Putamen (tissue), 1 donor: ENCODE measurements at regions not wholly inside any gene's neighbourhood (a gene's known extent, or its start where the extent isn't known, plus 50 kb on each side); places are given as distances from the start of the nearest gene placed in this dataset.

Experiments used
- DNase-seq: peaks from one replicate; pipeline ENCODE4 v3.0.0-alpha.2; 2016; ENCODE audit warnings: low spot score

DNA sequence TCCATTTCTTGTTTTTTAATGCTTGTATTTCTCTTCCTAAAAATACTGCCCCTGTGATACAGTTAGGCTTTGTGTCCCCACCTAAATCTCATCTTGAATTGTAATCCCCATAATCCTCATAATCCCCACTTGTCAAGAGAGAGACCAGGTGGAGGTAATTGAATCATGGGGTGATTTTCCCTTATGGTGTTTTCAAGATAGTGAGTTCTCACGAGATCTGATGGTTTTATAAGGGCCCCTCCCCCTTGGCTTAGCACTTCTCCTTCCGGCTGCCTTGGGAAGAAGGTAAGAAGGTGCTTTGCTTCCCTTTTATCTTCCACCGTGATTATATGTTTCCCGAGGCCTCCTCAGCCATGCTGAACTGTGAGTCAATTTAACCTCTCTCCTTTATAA lies 227.4 kb downstream of the MAN2A1 start:
- DNase-seq, result no peak

DNA sequence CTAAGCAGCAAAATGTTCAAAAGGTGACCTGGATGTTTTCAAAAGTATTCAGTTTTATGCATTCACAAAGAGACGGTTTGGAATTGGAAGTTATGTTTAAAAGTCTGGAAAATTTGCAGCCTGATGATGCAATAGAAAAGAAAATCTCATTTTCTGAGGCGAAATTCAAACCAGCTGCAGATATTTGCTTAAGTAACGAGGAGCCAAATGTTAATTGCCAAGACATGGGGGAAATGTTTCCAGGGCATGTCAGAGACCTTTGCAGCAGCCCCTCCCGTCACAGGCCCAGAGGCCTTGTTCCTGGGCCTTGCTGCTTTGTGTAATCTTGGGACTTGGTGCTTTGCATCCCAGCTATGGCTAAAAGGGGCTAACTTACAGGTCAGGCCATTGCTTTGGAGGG lies 228.2 kb downstream of the MAN2A1 start:
- no peak for DNase-seq

DNA sequence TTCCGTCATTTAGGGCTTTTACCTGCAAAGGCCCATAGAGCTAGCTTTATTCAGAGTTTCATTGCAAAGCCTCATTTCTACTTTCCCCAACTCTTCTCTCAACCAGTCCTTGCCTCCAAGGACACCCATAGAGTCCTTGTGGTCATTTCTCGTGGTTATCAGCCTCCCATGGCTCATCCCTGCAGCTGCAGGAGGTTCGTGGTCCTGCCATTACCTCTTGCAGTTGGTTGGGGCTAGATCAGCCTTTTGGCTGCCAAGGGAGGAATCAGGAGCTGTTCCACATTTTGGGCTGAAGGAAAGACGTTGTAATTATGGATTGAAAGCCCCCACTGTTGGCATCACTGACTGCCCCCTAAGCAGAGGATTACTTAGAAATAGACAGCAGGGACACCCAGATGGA lies 231.0 kb downstream of the MAN2A1 start:
- DNase-seq, result no peak

DNA sequence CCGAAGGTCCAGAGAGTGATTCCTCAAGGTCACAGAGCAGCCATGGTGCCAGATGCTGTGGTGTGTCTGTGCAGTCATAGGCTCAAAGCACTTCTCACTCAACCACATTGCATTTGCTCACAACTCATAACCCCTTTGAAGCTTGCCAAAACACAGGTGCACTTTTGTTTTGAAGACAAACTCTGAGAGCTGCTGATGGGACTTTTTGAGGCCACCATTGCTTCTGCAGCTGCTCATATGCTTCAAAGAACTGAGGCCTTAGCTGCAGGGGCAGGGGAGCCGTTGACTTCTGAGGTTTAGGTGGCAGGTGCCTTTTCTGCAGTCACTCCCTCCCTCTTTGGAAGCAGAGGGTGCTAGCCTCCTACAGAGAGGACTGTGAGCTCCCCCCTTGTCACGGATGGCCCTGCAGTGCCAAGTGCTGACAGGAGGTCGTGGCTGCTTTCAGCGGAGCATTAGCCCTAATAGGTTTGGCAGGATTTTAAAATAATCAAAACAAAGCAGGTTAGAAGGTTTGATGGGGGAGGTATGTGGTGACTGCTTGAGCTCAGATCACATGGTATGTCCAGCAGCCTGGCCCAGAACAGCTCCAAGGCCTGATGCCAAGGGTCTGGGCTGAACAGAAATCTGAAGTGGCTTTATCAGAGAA lies 232.1 kb downstream of the MAN2A1 start:
- DNase-seq, result no peak

DNA sequence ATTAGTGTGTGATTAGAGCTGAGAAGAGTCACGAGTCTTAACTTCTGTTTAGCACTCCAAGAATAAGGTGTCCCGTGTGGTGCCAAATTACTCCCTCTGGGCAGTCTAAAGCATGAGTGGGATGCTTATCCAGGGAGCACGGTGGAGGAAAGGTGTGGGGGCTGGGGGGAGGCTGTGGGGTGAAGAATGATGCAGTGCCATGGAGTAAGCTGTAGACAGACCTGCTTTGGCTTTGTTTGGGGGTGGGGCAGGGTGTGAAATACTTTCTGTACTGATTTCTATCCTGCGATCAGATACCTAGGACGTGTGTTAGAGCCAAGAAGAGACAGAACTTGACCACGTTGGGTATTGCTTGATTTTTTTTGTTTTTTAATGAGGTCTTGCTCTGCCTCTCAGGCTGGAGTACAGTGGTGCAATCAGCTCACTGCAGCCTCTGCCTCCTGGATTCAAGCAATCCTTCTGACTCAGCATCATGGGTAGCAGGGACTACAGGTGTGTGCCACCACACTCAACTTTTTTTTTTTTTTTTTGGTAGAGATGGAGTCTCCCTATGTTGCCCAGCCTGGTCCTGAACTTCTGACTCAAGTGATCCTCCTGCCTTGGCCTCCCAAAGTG lies 232.8 kb downstream of the MAN2A1 start:
- DNase-seq, result no peak

DNA sequence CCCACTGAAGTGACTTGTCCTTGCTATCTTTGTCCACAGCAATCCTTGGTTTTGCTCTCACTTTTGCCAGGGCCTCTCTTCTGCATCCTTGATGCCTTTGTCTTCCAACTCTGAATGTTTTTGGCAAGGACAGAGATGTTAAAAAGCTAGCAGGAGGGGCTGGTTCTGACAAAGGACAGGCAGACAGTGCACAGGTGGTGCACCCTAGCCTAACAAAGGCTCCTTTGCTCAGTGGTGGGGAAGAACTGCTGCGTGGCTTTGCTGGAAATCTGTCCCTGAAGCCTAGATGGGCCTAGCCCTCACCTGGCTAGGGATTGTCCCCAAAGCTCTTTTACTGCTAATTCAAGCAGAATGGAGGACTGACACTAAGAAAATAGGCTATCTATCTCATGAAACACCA lies 233.5 kb downstream of the MAN2A1 start:
- no peak for DNase-seq

DNA sequence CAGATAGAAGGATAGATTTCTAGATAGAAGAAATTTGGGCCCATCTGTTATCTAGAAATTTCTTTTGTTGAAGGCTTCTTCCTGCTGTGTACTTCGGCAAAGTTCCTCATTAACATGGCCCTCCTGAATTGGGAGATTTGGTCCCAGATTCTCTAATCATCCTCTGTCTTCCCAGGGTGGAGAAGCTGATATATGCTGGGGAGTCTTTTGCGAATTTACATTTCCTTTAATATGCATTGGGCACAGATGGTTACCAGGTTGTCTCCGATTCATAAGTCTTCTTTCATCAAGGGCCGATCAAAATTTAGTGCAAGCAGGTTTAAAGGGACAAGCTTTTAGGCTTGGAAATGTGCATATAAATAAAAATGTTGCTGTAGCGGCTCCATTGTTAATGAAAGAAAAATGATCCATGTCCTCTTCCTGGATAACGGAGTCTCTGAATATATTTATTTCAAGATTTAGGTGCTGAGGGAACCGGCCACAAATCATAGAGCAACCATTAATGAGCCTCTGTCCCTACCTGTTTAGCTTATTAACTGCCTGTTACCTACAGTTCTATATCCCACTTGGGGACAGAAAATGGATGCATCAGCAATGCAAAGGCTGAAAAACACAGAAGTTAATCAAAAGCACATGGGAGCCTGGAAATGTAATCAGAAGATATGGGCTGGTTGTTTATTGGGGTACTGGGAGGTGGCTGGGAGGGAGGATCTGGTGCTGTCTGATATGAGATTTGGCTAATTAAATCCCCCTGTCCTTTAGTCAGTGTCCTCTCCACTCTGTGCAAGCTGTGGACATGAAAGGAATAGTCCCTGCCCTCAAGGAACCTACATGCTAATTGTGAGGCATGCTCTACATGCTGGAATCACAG lies 234.7 kb downstream of the MAN2A1 start:
- no peak for DNase-seq

DNA sequence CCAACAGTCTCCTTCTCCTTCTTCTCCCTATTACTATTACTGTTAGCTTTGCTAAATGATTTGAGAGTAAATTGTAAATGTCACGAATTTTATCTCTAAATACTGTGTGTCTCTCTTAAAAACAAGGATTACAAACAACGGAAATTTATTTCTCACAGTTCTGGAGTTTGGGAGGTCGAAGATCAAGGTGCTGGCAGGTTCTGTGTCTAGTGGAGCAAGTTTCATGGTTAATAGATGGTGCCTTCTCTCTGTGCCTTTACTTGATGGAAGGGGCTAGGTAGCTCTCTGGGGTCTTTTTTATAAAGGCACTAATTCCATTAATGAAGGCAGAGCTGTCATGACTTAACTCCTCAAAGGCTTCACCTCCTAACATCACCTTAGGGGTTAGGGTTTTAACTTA lies 237.9 kb downstream of the MAN2A1 start:
- no peak for DNase-seq

DNA sequence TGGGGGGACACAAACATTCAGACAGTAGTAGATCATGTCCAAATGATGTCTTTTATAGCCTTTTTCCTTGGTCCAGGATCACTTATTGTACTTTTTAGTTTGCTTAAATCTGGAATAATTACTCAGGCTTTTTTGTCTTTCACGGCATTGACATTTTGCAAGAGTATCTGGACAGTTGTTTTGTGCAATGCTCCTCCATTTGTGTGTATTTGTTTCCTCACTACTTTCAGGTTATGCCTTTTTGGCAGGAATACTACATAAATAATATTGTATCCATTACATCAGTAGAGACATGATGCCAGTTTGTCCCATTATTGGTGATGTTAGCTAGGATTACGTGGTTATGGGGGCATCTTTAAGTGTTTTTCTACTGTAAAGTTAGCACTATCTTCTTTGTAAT lies 238.3 kb downstream of the MAN2A1 start:
- no peak for DNase-seq

DNA sequence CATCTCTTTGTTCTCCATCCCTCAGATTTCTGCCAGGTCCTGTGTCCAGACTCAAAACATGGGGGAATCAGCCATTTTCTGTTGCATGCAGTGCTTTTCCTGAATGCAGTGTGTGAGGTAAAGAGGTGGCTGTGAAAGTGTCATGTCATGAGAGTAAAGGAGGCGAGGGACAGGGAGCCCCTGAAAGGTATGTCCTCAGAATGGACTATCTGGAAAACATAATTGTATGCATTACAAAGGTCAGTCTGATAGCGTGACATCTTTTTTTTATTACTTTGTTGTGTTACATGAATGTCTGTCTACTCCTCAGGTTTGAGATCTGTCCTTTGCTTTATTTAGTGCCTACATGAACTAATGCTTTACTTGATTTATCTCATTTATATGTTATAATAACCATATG lies 239.1 kb downstream of the MAN2A1 start:
- no peak for DNase-seq

DNA sequence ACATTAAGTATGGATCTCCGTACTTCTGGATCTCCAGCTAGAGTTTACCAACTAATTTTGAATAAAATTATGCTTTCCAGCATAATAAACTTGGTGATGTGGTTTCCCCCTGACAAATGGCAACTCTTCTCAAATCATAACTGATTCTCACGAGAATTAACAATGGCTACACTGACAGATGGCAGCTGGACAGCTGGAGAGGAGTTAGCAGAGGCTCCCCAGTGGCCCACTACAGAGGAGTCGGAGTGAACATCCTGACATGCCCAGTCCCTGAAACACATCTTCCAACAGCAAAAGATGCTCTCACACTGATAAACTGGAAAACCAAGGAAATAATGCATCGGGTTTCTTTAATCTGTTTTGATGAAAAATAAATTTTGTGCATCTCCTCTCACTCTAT lies 239.6 kb downstream of the MAN2A1 start:
- no peak for DNase-seq

DNA sequence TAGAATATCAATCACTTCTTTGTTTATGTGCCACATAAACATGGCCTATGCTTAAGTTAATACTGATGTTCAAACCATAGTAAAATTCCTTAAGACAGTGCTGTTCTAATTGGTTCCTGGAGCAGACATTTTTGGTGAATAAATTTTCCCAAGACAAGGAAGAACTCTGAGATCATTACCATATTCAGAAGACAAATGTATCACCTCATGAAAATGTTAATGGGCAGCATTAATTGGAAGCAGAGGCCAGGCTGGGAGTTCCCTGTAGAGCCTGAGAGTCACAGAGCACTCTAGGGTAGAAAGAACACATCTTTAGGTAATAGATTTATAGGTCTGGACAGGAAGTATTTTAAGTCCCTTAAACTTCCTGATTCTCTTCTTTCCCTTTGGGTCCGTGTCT lies 240.2 kb downstream of the MAN2A1 start:
- no peak for DNase-seq

DNA sequence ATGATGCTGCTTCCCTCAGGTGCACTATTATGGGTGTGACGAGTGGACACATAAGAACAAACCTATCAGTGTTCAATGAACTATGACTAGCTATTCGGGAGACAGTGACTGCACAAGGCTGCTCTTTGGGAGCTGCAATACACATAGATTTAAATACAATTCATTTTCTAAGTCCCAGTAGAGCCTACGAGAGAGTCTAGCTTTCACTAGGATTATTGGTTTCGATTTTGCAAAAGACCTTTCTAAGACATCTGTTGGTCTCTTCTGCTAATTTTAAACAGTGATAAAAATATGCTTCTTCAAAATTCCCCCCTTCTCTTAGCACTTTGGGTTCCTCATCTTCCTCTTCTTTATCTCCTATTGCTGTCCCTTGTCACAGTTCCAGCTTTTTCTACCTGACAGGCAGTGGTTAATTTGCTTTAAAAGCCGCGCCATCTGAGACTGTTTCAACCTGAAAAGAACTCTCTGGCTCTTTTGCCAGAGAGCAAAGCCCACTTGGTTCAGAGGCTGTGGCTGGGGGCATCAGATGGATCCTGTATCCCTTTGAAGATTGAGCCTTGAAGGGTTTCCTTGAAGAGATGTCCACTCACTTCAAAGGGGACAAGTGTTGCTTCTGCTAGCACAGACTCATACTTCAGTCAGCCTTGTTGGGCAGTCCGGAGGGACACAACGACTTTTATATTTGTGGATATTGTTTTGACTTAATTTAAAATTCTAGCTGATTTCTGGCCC lies 241.5 kb downstream of the MAN2A1 start:
- DNase-seq, result no peak

DNA sequence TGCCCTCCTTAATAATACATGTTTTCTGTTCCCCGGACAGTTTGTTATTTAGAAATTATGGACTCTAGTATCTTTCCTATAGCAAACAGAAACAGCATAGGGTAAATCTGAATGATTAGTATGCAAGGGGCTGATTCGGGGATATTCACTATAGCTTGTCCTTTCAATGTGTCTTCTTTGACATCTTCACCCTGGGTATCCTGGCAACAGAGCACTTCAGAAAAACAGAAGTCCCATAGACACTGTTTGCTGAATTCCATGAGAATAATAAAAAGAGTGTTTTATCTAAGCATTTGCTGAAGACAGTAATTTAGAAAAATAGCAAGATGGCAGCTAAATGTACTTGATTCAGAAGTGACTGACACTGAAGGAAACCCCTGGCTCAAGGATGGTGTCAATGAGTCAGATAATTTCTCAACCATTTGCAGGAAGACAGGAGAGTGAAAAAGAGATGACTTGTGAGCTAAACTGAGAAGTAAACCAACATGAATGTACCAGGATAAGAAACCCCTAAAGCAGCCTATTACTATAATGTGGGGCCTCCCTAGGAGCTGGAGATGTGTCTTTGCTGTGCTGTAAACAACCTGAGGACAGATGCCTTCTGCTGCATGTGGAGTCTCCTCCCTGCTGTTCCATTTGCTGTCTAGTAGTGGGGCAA lies 246.2 kb downstream of the MAN2A1 start:
- no peak for DNase-seq

DNA sequence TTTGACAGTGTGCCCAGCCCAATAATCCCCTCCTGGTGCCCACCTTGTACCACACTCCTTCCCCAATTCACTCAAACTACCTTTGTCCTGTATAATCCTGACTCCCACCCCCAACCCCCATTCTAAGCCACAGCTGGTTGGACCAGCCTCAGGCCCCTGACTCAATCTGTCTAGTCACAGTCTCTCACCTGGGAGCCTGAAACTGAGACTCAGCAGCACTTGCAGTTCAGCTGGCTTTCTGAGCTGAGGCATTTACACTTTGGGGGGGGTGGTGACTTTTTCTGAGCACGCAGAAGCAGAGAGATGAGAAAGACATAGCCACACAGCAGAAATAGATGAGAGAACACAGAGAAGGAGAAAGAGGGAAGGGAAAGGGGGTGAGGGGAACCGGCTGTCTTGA lies 247.3 kb downstream of the MAN2A1 start:
- no peak for DNase-seq

DNA sequence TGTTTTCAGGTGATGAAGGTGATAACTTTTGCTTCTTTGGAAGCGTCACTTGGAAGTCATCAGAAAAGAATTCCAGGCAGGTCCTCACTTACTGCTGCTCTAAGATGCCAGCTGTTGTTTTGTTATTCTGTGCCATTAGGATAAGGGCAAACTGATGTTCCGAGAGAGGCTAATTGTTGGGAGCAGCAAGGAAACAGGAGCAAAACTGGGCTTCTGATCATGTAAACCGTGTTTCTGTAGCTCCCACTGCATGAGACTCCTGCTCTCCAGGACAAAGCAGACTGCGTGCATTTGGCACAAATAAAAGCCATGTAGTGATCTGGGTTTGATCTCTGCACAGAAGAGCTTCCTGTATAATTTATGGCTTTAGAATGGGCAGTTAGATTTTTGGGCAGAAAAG lies 248.2 kb downstream of the MAN2A1 start:
- no peak for DNase-seq

DNA sequence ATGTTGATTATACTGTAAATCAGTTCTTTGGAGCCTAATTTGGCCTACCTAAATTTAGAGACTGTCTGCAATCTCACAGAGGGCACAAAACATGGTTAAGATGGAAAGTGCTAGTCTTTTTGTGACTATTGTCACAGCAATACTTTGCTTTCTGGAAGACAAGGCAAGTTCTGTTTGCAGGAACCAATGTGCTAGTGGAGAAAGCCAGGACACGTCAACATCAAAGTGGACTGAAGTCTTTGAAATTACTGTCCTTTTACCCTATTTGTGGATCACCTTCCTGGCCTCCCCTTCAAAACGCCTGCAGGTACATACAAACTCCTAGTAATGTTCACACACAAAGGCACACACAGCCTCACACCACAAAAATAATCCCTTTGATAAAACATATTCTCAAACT lies 248.7 kb downstream of the MAN2A1 start:
- no peak for DNase-seq

DNA sequence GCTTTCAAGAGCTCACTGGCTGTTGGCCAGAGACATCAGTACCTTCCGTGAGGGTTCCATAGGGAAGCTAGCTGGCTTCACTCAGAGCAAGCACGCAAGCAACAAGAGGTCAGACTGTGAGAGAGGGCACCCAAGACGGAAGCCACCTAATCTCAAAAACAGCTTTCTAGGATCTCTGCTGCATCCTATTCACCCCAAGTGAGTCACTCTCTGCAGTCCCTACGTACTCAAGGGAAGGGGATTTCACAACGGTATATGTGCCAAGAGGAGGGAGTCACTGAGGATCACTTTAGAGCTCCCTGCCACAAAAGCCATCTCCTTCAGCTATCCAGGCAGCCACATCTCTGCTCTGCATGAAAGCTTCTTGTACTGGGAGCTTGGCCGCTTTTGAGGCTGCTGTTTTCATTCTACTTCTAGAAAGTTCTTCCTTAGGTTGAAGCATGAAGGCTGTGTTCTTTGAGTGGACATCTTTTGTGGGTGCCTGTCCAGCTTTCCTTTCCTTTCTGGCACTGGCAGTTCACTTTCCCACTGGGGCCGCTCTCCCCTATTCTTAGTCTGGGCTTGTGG lies 249.5 kb downstream of the MAN2A1 start:
- DNase-seq, result no peak

DNA sequence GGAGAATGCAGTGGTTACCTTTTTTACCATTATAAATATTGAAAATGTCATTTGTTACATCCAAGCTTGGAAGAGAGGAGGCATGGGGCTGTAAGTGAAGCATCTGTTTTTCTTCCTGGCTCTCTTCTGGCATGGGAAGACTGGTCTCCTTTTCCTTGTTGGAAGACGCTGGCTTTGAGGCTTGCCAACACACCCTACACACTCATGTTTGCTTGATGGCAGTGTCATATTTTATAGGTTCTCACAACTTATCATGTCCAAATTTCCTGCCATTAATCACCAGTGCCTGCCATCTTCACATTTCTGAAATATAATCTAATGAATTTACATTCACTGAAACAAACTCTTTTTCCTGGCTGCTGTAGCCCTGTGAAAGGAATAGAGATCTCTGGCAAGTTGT lies 252.9 kb downstream of the MAN2A1 start:
- DNase-seq, result no peak

DNA sequence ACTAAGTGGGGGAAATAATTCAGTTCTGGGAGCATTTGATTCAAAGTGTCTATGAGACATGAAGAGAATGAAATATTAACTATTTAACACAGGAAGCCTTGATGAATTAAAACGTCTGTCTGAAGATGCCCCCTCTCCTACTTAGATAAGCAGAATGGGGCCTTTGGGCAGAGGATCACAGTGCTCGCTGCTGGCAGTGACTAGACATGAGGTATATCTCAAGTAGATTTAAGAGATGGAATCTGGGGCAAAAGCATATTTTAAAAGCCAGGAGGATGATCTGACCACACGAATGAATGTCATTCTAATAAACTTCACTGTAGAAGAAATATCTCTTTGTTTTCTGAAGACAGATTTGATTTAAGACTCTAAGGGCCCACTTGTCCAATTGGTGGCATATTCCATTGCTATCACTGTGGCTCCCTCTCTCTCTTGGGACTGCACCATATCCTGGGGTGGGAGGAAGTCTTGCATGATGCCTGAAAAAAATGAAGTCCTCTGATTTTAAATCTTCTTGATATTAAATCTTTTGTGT lies 254.0 kb downstream of the MAN2A1 start:
- no peak for DNase-seq

DNA sequence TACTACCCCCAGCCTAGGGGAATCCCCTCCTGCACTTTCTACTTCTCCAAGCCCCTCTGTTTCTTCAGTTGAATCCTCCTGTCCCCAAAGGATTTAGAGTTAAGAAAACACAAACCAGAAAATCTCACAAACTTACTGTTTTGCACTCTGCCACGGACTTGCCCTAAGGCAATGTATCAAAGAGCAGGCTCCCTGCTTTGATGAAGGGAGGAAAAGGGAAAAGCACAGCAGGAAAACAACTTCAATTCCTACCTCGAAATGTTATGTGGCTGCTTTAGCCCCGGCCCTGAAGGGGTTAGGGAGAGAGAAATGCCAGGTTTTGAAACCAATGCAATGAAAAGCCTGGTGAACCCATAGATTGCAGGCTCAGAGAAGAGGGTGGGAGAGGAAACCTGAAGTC lies 254.7 kb downstream of the MAN2A1 start:
- no peak for DNase-seq
